Colon (tissue), 2 donors: ENCODE measurements at regions not wholly inside any gene's neighbourhood (a gene's known extent, or its start where the extent isn't known, plus 50 kb on each side); places are given as distances from the start of the nearest gene placed in this dataset.
"Not testable (repeated sequence)": the region's sequence is repeated elsewhere in the genome, so short reads cannot be mapped to it uniquely, and the experiment has no call there.

Experiments
- FAIRE-seq: peaks from 2 replicates; lab custom pipeline; 2012; peaks lifted over from hg19 to GRCh38; lab: Jason Lieb, UNC
- donor health status: control.
- donor health status: control.

GRCh38 chr4:115219862-115220261 lies 106.4 kb upstream of the NDST4 start:
- FAIRE-seq = no peak

GRCh38 chr4:115219315-115219860 lies 106.0 kb upstream of the NDST4 start:
- no peak for FAIRE-seq

GRCh38 chr4:115215935-115216334 lies 102.5 kb upstream of the NDST4 start:
- FAIRE-seq = peak; percentile 91

GRCh38 chr4:115213716-115214115 lies 100.3 kb upstream of the NDST4 start:
- FAIRE-seq = no peak

- FAIRE-seq = no peak
These were observed 87.6 kb upstream of the NDST4 start for GRCh38 chr4:115201042-115201330.

GRCh38 chr4:115200201-115201041 lies 87.0 kb upstream of the NDST4 start:
- FAIRE-seq = not testable (repeated sequence)

- FAIRE-seq = peak; percentile 10
These were observed 81.2 kb upstream of the NDST4 start for GRCh38 chr4:115194612-115195011.

- no peak for FAIRE-seq
These were observed 77.1 kb upstream of the NDST4 start for GRCh38 chr4:115190529-115190928.

GRCh38 chr4:115187136-115187535 lies 73.7 kb upstream of the NDST4 start:
- no peak for FAIRE-seq

- FAIRE-seq = not testable (repeated sequence)
These were observed 66.1 kb upstream of the NDST4 start for GRCh38 chr4:115179438-115180062.

GRCh38 chr4:115178687-115179086 lies 65.3 kb upstream of the NDST4 start:
- FAIRE-seq = not testable (repeated sequence)

GRCh38 chr4:115171220-115171619 lies 57.8 kb upstream of the NDST4 start:
- peak; percentile 18 for FAIRE-seq

- no peak for FAIRE-seq
These were observed 52.1 kb upstream of the NDST4 start for GRCh38 chr4:115165503-115165902.
